T-helper 1 cell treated with Interleukin-12 subunit alpha and Interleukin-12 subunit beta and Interleukin-4 antibody, amounts not matched to agents 30 ng/mL and 1 ng/mL, for 36 hours (primary cell): ENCODE measurements at regions not wholly inside any gene's neighbourhood (a gene's known extent, or its start where the extent isn't known, plus 50 kb on each side); places are given as distances from the start of the nearest gene placed in this dataset.

ENCODE experiments used
- intact Hi-C: fragments of 100-400 bp; cut with micrococcal nuclease; formaldehyde crosslinking; loops from one replicate; pipeline ENCODE4 v1.15.1; 2024

DNA sequence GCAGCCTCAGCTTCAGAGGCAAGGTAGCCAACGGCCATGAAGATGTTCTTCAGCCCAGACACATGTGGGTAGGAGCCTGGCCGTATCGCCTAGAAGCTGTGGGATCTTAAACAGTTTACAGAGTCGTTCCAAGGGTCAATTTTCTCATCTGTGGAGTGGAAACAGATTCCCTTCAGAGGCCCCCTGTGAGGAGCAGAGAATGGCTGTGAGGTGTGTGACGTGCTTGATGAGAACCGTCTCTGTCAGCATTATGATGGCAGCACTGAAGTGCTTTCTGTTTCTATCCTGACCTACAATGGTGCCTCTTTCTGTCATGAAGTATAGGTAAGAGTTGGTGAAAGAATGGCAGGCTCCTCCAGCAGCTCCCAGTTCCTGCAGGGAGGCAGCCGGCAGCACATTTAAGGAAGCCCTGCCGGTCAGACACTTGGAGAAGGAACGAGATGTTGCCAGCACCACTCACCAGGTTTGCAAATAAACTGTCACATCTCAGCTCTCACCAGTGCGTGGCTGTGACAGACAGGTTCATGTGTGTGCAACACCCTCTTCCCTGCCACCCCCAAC lies 277.3 kb downstream of the FOXO1 start:
- intact Hi-C loops, result loop anchor here (1.0 to 5.0 kb wide), 14 partner anchors 50 to 1352 kb away; partner anchors contain the start of genes MRPS31, NHLRC3 and PROSER1

DNA sequence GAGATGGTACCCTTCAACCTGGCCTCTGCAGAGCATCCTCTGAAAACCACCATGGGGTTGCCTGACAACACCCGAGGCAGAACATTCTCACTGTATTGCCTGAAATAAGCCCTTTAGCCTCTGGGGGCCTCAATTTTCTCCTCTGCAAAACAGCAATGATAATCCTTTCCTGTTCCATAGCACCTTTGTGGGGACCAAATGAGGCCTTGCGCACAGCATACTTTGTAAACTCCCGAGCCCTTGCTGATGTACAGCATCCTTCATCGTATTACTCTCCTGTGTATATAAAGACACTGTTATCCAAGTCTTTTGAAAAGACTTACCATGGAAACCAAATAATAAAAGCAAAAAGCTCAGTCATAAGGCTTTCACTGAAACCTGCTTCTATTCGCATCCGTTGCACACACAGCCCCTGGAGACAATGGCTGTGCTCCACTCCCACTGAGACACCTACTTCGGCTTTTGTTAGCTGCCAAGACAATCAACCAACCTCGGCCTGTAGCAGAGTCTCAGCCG lies 276.0 kb downstream of the FOXO1 start:
- intact Hi-C loops, result no loop called here

DNA sequence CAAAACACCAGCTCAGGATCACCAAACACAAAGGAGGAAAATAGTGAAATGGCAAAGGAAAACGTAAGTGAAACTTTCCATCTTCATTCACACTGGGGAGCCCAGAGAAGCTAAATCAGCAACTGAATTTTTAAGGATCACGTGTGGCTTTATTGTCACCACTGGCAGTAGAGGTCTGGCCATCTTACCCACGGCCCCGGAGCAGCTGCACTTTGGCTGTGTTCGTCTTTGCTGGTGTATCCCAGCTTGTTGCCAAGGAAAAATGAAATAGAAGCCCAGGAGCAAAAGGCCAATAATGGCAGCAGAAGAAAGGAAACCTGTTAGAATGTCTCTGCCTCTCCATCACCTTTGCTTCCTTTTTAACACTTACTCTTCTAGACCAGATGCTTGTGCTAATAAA lies 274.7 kb downstream of the FOXO1 start:
- intact Hi-C loops, result no loop called here

DNA sequence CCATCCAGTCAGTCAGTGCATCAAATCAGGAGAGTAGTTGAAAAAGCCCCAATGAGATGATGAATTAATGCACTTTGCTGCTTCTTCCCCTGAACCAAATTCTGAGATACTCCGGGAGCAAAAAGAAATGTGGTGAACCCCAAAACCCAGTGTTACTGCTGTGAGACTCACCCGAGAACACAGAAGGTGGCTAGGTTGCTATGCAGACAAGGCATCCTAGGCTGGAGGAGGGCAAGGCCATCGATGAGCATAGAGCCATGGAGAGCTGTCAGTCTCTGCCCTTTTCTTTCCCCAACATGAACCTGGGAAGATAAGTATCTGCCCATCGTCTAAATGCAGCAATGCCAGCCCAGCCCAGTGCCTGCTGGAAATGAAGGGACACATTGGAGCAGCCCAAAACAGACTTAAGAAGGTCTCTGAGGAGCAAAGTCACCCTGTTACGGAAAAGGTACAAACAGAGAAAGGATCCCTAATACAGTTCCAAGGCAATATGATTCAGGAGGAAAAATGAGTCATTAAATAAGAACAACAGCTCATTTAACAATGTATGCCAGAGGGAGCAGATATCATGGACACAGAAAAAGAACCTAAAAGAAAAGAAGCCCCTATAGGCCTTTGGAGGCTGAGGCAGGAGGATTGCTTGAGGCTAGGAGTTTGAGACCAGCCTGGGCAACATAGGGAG lies 272.0 kb downstream of the FOXO1 start:
- intact Hi-C loops, result no loop called here

DNA sequence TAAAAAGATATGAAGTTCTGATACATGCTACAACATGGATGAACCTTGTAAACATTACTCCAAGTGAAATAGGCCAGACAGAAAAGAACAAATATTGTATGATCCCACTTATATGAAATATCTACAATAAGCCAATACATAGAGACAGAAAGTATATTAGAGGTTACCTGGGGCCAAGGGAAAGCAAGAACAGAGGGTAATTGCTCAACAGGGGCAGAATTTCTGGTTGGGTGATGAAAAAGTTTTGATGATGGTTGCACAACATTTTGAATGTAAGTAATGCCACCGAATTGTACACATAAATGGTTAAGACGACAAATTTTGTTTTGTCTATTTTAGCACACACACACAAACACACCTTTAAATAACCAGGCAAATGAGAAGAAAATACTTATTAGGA lies 268.4 kb downstream of the FOXO1 start:
- intact Hi-C loops, result no loop called here

DNA sequence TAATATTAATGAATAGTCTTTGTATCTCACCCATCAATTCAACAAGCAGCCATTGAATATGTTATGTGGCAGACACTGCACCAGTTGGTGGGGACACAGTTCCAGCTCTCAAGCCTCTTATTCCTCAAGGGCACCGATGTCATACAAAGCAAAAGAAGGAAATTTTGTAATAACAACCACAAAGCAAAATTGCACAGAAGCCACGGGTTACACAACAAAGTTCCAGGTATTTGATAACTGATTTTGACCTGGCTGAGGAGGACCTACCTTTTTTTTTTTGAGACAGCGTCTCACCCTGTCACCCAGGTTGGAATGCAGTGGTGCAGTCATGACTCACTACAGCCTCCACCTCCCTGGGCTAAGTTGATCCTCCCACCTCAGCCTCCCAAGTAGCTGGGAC lies 266.7 kb downstream of the FOXO1 start:
- intact Hi-C loops, result no loop called here

DNA sequence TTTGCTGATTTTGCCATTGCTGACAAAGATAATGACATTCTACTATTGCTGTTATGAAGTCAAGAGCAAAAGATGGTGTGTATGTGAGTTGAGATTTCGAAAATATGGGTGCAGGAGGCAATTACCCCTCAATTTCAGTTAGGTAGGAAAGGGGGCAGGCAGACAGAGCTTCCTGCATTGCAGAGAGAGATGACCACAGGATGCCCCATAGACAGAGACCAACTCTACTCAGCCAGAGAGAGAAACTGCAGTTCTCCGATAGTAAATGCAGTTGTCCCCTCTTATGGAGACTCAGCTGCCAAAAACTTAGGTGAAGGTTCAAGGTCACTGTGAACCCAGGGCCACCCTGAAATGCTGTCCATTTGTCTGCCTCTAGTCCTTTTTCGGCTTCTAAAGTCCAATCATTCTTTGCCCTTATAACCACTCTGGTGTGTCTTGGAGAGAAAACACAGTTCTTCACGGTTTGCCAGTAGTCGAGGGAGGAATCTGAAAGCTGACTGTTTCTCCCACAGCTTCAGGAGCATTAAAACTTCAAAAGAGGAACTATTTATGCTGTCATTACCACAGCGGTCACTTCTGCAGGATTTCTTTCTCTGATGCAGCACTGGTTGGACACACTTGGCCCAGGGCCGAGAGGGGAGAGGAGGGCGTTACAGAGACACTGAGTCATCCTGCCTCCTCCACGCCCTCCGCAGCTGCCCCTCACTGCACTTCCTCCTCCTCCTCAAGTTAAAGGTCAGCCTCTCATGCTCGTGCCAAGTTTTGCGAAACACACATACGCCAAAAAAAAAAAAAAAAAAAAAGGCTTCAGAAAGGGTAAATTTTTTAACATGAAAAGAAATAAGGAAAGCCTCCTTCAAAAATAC lies 264.3 kb downstream of the FOXO1 start:
- intact Hi-C loops, result no loop called here

DNA sequence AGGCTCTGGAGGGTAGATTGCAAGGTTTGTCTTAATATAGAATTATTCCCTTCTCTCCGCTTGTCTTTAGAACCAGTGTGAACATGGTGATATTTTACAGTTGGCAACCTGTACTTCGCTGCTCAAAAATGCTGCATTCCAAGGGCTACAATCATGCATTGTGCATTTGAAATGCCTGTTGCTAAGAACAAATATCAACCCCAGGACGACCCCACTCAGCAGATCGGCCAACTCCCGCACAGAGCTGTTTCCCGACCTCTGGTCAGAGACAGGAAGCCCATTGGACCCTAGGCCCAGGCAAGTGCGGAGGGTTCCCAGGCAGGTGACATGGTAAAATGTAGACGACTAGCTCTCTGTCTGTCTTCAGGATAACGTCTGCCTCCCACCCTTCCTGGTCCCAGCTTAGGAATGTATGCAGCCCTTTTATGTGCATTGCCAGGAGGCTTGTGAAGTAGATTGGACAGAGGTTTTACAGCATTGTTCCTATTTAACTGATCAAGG lies 263.5 kb downstream of the FOXO1 start:
- intact Hi-C loops, result no loop called here

DNA sequence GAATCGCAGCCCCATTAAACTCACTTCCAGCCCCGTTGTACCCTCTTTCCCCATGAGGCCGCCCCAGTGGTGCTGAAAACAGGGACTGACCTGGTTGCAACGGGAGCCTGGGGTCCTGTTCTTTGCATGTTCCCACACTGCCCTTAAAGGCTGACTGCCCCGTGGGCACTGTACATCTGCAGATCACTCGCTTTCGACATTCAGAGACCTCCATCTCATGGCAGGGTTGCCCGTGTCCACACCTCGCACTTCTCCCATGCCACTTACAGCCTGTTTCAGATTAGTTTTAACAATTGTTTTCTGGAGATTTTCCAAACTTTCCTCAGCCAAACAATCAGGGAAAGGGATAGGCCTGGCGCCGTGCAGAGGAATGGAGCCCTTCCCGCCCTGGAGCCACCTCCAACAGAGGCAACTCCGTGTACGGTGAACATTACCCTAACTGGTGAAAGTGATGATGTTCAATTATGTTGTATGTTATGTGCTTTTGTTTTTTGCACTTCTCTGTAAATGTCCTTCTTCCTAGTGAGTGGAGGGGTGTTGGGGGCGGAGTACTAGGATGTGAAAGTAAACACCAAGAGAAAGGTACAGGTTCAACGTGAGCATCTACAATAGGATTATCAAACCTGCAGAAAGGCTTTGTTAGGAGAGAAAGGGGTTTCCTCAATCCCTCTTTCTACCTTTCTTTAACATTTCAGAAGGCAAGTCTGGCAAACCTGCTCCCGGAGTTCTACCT lies 262.8 kb downstream of the FOXO1 start:
- intact Hi-C loops, result no loop called here

DNA sequence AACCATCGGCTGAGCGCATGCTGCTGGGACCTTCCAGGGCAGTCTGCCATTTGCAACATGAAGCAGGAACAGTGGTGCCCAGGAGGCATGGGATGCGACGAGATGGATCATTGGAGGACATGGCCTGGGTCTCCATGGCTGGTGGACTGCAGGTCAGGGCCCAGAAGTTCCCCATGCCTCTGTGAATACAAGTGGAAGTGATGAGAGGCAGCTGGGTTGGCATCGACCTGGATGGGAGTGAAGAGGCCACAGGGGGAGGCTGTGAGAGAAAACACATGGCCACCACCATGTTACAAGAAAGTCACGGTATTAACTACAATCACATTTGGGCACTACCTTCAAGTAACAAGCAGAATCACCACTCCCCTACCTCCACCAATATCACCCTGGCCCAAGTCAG lies 262.0 kb downstream of the FOXO1 start:
- intact Hi-C loops, result no loop called here

DNA sequence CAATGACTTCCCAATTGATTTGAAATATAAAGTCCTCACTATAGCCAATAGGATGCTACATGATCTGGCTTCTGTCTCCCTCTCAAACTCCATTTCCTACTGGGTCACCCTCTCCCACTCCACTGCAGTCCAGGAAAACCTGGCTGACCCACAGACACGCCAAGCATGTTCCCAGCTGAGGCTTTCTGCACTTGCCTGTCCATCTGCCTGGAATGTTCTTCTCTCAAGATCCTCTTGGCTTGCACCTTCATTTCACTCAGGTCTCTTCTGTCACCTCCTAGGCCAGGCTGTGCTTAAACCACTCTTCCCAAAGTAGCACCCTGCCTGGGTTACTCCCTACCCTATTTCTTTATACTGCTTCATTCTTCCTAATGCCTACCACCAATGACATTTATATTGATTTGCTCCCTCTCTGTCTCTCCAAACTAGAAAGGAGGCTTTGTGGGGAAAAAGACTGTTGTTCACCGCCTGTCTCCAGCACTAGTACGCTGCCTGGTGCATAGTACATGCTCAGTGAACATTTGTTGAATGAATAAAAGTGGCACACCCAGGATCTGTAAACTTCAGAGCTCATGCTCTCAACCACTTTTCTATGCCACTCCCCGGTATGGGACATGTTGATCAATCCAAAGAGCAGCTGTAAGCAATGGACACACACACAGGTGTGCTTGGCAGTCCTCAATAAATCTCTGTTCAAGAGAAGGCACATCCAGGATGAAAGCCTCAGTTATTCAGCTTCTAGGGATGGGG lies 261.3 kb downstream of the FOXO1 start:
- intact Hi-C loops, result no loop called here

DNA sequence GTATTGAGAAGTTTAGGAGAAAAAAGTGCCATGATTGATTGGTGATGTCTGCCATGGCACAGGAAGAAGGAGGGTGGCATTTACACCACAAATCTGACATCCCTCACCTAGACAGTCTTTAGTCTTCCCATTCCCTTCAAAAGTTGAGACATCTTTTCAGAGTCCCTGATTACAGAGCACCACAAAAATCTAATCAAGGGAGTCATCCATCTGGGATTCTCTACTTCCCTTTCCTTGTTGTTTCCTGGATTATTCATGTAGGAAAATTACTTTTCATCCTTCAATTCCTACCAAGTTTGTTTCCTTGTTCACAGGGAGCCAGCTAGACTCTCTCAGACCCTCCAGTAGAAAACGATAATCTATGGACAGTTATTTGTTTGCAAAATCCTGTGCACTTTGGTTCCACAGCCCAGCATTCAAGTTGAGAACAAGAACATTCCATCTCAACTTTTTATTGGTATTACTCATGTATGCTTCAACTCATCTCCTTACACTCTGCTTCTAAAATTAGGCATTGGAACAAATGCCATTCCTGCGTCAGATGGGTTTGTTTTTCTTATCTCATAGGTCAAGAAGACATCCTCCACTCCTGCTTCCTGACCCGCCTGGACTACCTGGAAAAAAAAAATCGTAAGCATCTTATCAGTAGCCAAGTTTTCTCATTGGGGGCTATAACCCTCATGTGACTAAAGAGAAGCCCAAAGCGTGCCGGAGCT lies 259.9 kb downstream of the FOXO1 start:
- intact Hi-C loops, result no loop called here

DNA sequence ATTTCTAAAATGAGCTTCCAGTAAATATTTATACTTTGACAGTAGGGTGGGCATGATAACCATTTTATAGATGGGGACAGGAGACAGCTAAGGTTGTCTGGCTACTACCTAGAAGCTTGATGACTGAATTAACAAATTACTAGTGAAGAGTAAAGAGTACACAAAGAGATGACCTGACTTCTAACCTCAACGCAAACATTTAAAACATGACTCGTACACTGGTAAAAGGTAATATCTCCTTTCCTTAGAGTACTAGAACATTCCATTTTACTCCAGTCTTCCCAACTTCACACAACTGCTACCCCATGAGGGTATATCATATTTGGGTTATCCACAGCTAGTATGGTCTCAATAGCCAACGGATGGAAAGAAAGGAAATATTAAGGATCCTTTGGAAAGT lies 258.9 kb downstream of the FOXO1 start:
- intact Hi-C loops, result no loop called here

DNA sequence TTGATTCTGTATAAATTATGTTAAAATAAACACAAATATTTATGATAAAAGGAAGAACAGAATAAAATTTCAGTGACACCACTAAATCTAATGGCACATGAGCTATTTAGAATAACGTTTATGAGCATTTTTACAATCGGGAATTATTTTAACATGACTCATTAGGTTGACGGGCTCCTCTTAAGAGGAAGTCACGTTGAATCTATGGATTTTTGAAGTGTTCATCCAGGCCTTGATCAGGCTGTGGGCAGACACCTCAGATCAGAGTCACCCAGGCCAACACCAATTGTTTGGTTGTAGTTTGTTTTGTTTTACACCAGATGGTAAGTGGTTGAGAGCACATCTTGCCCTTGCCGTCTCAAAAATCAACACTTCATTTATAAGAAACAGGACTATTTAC lies 257.8 kb downstream of the FOXO1 start:
- intact Hi-C loops, result no loop called here

DNA sequence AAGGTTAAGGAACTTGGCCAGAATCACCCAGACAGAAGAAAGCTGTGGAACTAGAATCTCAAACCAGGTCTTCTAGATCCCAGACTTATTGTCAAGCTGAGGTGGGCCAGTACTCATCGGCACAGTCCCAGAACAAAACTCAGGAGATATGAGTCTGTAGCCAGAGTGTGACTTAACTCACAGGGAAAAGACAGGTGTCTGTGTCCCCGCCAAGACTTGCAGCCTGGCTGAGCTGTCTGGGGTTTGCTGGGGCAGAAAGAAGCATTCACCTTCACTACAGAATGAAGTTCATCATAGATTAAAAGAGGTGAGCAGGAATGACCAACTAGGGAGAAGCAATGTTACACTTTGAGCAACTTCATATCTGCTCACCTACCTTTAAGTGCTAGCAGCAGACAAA lies 257.2 kb downstream of the FOXO1 start:
- intact Hi-C loops, result no loop called here

DNA sequence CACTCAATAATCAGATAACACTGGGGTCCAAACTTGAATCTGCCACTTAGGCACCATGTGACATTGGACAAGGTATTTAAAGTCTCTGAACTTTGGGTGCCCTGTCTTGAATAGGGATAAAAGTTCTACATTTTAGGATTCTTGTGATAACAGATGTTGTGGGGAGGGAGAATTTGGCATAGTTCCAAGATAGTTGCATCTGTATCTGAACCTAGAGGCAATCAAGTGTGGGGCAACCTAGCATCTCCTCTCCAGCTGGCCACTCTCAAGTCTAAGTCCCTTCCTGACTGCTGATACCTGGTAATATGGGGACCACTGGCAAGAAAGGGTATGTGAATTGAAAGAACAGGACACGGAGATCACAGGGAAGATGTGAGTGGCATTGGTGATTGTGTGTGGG lies 256.1 kb downstream of the FOXO1 start:
- intact Hi-C loops, result no loop called here

DNA sequence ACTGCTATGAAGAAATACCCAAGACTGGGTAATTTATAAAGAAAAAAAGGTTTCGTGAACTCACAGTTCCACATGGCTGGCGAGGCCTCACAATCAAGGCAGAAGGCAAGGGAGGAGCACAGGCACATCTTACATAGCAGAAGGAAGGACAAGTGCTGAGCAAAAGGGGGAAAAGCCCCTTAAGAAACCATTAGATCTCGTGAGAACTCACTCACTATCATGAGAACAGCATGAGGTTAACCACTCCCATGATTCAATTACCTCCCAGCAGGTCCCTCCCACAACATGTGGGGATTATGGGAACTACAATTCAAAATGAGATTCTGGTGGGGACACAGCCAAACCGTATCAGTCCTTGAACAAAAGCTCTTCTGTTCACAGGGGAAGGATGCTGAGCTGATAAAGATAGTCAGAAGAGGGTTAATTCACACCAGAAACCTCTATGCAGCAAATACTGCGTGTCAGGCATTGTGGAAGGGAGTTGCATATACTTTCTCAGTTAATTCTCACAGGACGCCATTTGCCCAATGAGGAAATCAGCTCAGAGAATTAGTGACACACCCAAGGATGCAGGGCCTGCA lies 246.2 kb downstream of the FOXO1 start:
- intact Hi-C loops, result no loop called here

DNA sequence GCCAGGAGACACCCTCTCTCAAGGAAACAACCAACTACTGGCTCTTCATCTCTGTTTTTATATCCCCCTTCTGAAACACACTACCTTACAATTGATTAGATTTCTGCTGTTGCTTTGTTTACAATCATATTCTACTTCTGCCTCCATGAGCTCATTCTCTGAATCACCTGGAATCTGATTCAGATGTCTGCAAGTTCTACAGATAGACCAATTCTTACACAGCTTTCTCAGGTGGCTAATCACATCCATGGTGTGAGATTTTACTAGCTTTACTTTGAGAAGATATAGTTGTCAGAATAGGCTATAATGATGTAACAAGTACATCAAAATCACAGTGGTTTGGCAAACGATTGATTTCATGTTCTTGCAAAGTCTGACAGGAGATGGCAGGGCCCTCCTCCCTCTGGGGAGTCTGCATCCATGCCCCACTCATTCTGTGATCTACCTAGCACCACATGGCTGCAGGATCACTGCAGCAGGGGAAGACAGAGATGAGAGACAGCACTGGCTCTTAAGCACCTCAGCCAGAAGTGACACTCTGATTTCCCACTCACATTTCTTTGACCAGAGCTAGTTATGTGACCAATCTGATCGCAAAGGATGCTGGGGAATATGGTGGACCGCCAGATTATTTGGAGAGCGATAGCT lies 243.7 kb downstream of the FOXO1 start:
- intact Hi-C loops, result no loop called here

DNA sequence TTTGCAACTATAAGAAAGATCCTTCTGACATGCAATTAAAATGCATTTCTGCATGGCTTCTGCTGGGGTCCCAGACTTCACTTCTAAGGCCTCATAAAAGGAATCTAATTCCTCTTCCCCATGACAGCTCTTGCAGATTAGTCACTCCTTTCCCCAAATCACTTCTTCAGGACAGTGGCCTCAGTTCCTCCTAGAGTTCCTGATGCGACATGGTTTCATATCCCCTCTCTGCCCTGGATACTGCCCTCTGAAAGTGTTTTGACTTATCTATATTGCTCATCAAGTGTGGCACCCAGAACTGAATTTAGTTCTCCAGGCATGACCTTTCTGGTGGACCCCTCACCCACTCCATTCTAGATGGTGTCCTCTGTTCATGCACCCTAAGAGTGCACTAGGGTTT lies 238.1 kb downstream of the FOXO1 start:
- intact Hi-C loops, result no loop called here
